ENCODE measurements at regions not wholly inside any gene's neighbourhood (a gene's known extent, or its start where the extent isn't known, plus 50 kb on each side); places are given as distances from the start of the nearest gene placed in this dataset.
"Not testable (repeated sequence)": the region's sequence is repeated elsewhere in the genome, so short reads cannot be mapped to it uniquely, and the experiment has no call there.

DNA sequence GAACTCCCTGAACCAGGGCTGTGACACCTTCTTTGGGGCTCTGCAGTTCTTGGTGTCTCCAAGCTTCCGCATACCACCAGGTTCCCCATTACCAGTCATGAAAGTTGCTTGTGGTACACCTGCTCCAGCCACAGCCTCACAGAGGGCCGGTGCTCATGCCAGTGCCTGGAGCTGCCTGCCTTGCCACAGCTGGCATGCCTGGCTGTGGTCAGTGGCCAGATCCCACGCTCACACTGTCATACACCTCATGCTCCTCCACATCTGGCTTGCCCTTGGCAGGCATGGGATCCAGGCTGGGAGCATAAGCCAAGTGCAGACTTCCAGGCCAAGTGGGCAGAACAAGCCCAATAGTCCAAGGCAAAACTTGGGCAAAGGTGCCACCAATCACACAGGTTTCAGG lies 1054.9 kb downstream of the SLITRK5 start:
- Mint-ChIP-seq H3K36me3 (no peaks in the 10 kb centered on the region), H3K27me3 (no peaks in the 10 kb centered on the region), H3K9me3 (peaks cover 5% of the 10 kb centered on the region), H3K4me3 (no peak overlapping the region), H3K4me1 (no peaks in the 10 kb centered on the region), H3K27ac (no peak overlapping the region)

DNA sequence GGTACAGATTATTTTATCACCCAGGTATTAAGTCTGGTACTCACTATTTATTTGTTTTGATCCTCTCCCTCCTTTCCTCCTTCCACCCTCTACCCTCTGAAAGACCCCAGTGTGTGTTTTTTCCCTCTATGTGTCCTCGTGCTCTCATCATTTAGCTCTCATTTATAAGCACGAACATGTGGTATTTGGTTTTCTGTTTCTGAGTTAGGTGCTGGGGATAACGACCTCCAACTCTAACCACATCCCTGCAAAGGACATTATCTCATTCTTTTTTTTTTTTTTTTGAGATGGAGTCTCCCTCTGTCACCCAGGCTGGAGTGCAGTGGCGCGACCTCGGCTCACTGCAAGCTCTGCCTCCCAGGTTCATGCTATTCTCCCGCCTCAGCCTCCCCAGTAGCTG lies 1056.1 kb downstream of the SLITRK5 start:
- not testable (repeated sequence) for H3K4me1 Mint-ChIP-seq, H3K4me3 Mint-ChIP-seq, H3K9me3 Mint-ChIP-seq, H3K27ac Mint-ChIP-seq, H3K36me3 Mint-ChIP-seq, H3K27me3 Mint-ChIP-seq

DNA sequence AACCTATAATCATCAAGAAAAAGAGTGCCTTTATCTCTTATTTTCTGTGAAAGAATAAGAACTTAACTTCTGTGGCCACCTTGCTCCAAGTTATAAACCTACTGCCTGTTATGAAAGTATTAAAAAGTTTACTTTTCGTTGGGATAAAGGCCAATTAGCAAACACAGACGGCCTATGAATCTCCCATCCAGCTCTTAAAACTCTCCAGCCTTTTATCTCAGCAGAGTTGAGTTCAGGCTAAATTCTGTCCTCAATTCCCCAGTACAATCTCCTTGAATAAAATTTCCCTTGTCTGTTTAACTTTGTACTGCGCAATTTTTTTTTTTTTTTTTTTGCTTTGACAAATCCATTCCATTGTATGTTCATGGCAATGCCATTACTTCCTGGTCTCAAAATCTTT lies 1058.4 kb downstream of the SLITRK5 start:
- Mint-ChIP-seq H3K36me3 (no peaks in the 10 kb centered on the region), H3K9me3 (peaks cover 5% of the 10 kb centered on the region), H3K27ac (no peak overlapping the region), H3K4me3 (no peak overlapping the region), H3K27me3 (no peaks in the 10 kb centered on the region), H3K4me1 (no peaks in the 10 kb centered on the region)

DNA sequence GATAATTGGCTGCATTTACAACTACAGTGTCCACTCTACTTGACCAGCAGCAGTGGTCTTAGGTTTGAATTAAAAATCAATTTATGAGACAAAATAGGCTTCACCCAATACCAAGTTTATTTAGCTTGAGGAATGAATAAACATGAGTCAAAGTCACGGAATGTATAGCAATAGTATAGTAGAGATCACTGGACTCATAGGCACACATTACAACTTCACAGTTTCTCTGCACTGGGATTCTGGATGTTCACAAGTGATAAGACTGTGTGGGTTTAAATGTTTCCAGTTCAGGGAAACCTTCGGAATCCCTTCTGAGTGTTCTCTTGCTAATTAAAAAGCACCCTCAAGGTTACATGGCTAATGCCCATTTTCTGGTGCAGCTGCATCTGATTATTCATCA lies 1064.9 kb downstream of the SLITRK5 start:
- H3K27ac Mint-ChIP-seq: no peak overlapping the region
- no peaks in the 10 kb centered on the region for H3K27me3 Mint-ChIP-seq
- no peak overlapping the region for H3K4me3 Mint-ChIP-seq
- no peaks in the 10 kb centered on the region for H3K9me3 Mint-ChIP-seq
- no peaks in the 10 kb centered on the region for H3K4me1 Mint-ChIP-seq
- H3K36me3 Mint-ChIP-seq: no peaks in the 10 kb centered on the region

DNA sequence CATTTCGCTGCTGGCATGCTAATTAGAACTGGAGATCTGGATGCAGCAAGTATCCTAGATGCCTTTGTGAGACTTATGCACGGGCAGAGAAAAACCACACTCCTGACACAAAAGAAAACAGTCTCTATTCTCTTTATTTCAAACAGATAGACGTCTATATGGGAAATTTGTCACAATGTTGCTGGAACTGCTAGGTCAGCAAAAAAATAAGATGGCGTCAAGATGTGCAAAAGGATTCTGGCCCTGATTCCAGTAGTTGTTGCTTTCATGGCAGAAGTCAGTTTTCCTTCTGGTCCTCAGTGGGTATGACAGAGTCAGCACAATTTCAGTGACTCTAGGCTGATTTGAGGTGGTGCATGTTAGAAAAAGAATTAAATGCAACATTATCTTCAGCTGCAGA lies 1068.0 kb downstream of the SLITRK5 start:
- Mint-ChIP-seq H3K27me3 (no peaks in the 10 kb centered on the region), H3K36me3 (no peaks in the 10 kb centered on the region), H3K4me3 (no peak overlapping the region), H3K4me1 (no peaks in the 10 kb centered on the region), H3K9me3 (no peaks in the 10 kb centered on the region), H3K27ac (no peak overlapping the region)

DNA sequence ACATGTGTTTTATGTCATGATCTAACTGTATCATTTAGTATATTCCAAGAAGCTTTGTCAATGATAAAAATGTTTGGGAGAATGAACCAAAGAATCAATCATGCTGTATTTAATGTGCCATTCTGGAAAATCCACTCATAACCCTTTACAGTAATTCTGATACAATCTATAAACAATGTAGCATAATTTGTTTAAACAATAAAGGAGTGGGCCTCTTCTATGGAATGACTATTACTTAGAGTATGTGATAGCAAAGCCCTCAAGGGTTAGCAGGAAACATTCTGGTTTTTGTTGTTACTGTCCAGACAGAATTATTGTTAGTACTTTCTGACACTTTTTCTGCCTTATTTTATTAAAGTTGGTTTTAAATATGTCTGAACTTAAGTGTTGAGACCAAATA lies 1073.1 kb downstream of the SLITRK5 start:
- no peaks in the 10 kb centered on the region for H3K4me1 Mint-ChIP-seq
- H3K27me3 Mint-ChIP-seq: no peaks in the 10 kb centered on the region
- no peaks in the 10 kb centered on the region for H3K9me3 Mint-ChIP-seq
- H3K36me3 Mint-ChIP-seq: no peaks in the 10 kb centered on the region
- no peak overlapping the region for H3K27ac Mint-ChIP-seq
- H3K4me3 Mint-ChIP-seq: no peak overlapping the region

DNA sequence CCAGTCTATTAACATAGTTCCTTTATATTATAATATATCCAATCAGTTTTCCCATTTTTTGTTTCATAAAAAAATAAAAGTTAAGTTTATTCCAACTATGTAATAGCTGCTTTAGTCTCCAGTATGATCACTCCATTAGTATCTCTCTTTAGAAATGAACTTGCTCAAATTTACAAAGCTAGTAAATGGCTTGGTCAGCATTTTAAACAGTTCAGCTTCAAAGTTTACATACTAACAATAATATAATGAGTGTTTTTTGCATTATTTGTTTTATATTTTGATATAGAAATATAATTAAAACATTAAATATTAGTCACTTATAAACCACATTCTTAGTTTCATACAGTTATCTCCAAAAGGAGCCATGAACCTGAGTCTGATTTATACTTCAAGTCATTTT lies 1073.8 kb downstream of the SLITRK5 start:
- H3K4me1 Mint-ChIP-seq: no peaks in the 10 kb centered on the region
- H3K27ac Mint-ChIP-seq: no peak overlapping the region
- H3K36me3 Mint-ChIP-seq: no peaks in the 10 kb centered on the region

DNA sequence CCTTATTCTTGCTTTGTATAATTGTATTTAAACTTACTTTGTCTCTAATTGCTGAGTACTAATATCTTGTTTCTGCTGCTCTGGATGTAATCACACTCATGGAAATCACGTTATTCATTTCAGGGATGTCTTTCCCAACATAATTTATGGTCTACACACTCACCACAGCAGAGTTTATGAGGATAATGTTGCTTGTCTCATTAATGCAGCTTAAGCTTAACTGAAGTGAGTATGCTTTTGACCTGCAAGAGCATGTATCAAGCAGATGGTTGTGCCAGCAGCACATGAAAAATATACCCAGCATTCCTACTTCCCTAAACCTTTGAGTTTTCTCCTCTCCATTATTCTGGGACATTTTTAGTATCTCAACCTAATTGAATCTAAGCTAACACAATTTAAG lies 1080.9 kb downstream of the SLITRK5 start:
- Mint-ChIP-seq H3K4me3 (no peak overlapping the region), H3K4me1 (no peaks in the 10 kb centered on the region), H3K27me3 (no peaks in the 10 kb centered on the region), H3K36me3 (no peaks in the 10 kb centered on the region), H3K9me3 (no peaks in the 10 kb centered on the region), H3K27ac (no peak overlapping the region)

More for the DNA sequence above, 1073.8 kb downstream of the SLITRK5 start:
- H3K4me3 Mint-ChIP-seq: no peak overlapping the region
- H3K9me3 Mint-ChIP-seq: no peaks in the 10 kb centered on the region
- H3K27me3 Mint-ChIP-seq: no peaks in the 10 kb centered on the region

DNA sequence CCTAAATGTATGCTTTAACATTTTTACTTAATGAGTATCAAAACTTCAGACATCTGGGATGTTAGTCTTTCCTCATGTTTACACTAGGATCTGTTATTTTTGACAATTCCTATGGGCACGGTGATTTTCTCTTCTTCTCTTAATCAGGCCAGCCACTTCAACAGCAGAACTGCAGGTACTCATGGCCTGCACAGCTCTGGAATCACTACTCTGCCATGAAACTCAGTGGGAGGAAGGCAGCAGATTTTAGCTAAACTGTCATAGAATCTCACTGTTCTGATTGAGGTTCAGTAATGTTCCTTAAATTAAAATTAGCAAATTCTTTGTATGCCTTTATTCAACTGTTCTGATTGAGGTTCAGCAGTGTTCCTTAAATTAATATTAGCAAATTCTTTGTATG lies 1083.0 kb downstream of the SLITRK5 start:
- H3K9me3 Mint-ChIP-seq: peaks cover 8% of the 10 kb centered on the region
- no peaks in the 10 kb centered on the region for H3K4me1 Mint-ChIP-seq
- no peaks in the 10 kb centered on the region for H3K27me3 Mint-ChIP-seq
- no peak overlapping the region for H3K27ac Mint-ChIP-seq
- no peak overlapping the region for H3K4me3 Mint-ChIP-seq
- H3K36me3 Mint-ChIP-seq: no peaks in the 10 kb centered on the region

DNA sequence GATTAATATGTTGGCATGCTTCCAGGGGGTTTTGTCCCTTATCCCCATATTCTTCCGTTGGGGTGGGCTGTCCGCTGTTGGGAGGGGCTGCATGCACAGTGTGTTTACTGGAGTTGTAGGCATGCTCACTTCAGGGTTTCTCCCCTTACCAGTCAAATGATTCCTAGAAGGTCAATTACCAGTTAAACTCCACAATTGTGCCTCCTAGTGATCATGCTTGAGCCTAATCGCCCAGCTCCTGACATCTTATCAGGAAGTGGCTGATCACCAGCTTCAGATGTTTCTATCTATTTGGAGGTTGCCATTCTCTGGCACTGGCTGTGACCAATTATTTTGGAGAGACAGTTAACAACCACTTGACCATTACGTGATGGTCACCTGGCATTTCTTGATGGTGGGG lies 1090.0 kb downstream of the SLITRK5 start:
- Mint-ChIP-seq H3K4me1 (no peaks in the 10 kb centered on the region), H3K36me3 (no peaks in the 10 kb centered on the region), H3K9me3 (peaks cover 8% of the 10 kb centered on the region), H3K4me3 (no peak overlapping the region), H3K27ac (no peak overlapping the region), H3K27me3 (no peaks in the 10 kb centered on the region)

DNA sequence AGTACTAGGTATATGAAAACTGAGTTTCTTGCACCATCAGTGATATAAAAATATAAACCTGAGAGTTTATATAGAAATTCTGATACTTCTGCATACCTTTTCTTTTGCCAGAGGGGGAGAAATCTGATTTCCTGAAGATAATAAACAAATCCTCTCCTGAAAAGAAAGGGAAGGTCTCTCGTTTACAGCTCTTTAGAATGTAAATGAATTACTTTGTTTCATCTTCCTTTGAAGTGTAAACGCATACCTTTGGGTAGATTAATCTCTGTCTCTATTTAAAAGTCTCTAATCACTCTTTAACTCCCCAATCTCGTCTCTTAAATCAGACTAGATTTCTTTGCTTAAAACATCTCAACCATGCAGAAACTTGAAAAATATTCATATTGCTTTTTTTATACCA lies 1092.9 kb downstream of the SLITRK5 start:
- Mint-ChIP-seq H3K27ac (no peak overlapping the region), H3K4me1 (no peaks in the 10 kb centered on the region), H3K9me3 (peaks cover 7% of the 10 kb centered on the region), H3K36me3 (no peaks in the 10 kb centered on the region), H3K4me3 (no peak overlapping the region), H3K27me3 (no peaks in the 10 kb centered on the region)

DNA sequence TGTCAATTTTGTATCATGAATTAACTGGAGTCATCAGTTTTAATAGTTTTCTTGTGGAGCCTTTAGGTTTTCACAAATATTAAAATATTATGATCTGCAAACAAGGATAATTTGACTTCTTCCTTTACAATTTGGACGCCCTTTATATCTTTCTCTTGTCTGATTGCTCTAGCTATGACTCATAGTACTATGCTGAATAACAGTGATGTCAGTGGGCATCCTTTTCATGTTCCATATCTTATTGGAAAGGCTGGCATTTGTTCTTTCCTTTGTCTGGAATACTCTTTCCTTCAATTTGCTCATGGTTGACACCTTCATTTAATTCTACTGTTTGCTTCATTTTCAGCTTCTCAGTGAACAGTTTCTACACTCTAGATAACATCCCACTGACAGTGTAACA lies 1129.3 kb downstream of the SLITRK5 start:
- no peak overlapping the region for H3K27ac Mint-ChIP-seq
- H3K4me3 Mint-ChIP-seq: no peak overlapping the region
- no peaks in the 10 kb centered on the region for H3K36me3 Mint-ChIP-seq
- H3K27me3 Mint-ChIP-seq: no peaks in the 10 kb centered on the region
- H3K9me3 Mint-ChIP-seq: no peaks in the 10 kb centered on the region
- H3K4me1 Mint-ChIP-seq: no peaks in the 10 kb centered on the region

DNA sequence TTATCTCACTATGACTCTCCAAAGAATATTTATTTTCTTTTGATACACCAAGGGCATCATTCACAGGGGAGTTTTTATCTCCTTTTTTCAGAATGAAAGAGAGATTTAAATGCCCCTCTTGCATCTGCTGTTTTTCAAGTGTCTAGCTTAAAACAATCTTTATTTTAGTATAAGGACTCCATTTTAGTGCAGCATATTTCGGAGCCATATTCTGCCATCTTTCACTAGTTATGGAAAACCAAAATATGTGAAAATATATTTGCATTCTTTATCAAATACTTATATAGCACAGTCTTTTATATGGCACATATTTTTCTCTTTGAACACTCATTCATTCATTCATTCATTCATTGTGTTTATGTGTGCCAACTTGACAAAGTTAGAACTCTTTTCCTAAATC lies 1130.2 kb downstream of the SLITRK5 start:
- Mint-ChIP-seq H3K9me3 (no peaks in the 10 kb centered on the region), H3K4me3 (no peak overlapping the region), H3K27me3 (no peaks in the 10 kb centered on the region), H3K27ac (no peak overlapping the region), H3K4me1 (no peaks in the 10 kb centered on the region), H3K36me3 (no peaks in the 10 kb centered on the region)

DNA sequence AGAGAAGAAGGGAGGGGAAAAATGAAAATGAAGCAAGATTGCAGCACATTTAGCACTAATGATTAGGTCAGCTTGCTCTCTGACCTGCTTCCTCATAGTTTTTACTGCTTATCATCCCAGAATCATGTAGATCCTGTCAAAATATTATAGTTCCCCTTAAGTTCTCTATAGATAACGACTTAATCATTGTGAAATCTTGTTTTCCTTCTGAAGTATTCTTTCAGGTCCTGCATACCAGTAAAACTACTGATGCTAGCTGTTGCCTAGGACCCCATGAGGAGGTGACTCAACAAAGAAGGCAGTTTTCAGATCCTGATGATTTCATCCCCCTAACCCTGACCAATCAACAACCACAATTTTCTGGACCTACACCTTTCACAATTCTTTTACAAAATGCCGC lies 1131.7 kb downstream of the SLITRK5 start:
- H3K36me3 Mint-ChIP-seq: no peaks in the 10 kb centered on the region
- no peaks in the 10 kb centered on the region for H3K9me3 Mint-ChIP-seq
- no peaks in the 10 kb centered on the region for H3K4me1 Mint-ChIP-seq
- H3K27ac Mint-ChIP-seq: no peak overlapping the region
- H3K27me3 Mint-ChIP-seq: no peaks in the 10 kb centered on the region
- no peak overlapping the region for H3K4me3 Mint-ChIP-seq

DNA sequence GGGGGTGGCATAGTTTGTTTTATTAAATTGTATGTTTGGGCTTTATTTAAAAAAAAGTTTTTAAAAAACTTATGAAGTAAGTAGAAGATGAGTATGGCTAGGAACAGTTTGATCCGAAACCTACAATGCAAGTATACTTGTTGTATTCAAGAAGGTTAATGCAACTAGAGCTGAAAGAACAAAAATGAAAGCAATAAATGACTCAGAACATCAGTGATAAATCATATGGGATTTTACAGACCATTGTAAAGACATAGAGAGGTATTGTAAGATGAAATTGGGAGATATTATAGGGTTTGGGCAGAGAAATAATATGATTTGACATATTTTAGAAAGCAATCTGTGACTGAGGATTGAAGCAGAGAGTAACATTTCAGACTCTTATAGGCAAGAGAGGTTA lies 1135.3 kb downstream of the SLITRK5 start:
- H3K27ac Mint-ChIP-seq: no peak overlapping the region
- H3K36me3 Mint-ChIP-seq: no peaks in the 10 kb centered on the region
- no peaks in the 10 kb centered on the region for H3K9me3 Mint-ChIP-seq
- no peaks in the 10 kb centered on the region for H3K27me3 Mint-ChIP-seq
- H3K4me1 Mint-ChIP-seq: no peaks in the 10 kb centered on the region
- H3K4me3 Mint-ChIP-seq: no peak overlapping the region

DNA sequence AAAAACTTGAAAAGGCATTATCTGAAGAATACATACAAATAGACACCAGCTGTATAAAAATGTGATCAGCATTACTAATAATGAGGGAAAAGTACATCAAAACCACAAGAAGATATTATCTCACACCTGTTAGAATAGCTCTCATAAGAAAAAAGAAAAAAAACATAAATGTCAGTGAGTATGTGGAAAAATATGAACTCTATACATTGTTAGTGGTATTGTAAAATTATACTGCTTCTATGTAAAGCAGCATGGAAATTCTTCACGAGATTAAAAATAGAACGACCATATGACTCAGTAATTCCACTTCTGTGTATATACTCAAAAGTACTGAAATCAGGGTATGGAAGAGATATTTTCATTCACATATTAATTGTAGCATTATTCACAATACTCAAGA lies 1146.4 kb downstream of the SLITRK5 start:
- H3K27ac Mint-ChIP-seq: no peak overlapping the region
- no peak overlapping the region for H3K4me3 Mint-ChIP-seq
- H3K4me1 Mint-ChIP-seq: no peaks in the 10 kb centered on the region
- H3K27me3 Mint-ChIP-seq: no peaks in the 10 kb centered on the region
- peaks cover 11% of the 10 kb centered on the region for H3K9me3 Mint-ChIP-seq
- no peaks in the 10 kb centered on the region for H3K36me3 Mint-ChIP-seq

DNA sequence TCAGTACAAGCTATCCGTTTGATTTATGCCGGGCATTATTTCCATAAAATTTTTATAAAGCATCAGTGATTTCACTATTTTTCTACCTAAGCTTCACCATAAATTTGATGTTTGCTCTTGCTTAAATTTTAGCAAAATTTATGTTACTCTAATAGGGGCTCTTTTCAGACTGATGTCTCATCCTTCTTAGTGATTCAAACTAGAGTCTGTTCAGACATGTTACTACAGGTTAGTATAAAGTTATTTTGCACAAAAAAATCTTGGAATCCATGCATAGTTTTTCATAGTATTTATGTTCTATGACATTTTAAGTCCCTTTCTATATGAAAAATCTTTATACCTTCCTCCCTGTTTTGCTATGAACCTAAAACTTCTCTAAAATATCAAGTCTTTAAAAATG lies 1151.9 kb downstream of the SLITRK5 start:
- Mint-ChIP-seq H3K27me3 (no peaks in the 10 kb centered on the region), H3K36me3 (no peaks in the 10 kb centered on the region), H3K9me3 (no peaks in the 10 kb centered on the region)

DNA sequence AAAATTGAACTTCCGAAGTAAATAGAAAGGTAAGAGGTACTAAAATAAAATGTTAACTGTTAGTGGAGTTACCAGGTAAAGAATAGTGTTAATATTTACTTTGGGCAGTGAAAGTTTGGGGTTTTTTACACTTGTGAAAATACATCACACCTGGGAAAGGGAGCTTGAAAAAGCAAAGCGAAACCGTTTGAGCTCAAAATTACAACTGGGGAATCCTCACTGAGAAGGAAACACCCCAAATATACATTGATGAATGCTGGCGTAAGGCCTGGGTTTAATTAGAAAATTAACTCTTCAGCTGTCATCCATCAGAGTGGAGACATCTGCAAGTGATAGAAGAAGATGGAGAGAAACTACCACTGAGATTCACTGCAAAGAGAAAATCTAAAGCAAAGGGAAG lies 1153.0 kb downstream of the SLITRK5 start:
- Mint-ChIP-seq H3K4me1 (no peaks in the 10 kb centered on the region), H3K36me3 (no peaks in the 10 kb centered on the region), H3K9me3 (no peaks in the 10 kb centered on the region), H3K27ac (no peak overlapping the region), H3K4me3 (no peak overlapping the region), H3K27me3 (no peaks in the 10 kb centered on the region)

More for the DNA sequence above, 1151.9 kb downstream of the SLITRK5 start:
- H3K4me3 Mint-ChIP-seq: no peak overlapping the region
- no peaks in the 10 kb centered on the region for H3K4me1 Mint-ChIP-seq
- no peak overlapping the region for H3K27ac Mint-ChIP-seq

Measured in activated naive CD4-positive, alpha-beta T cell treated with anti-CD3 and anti-CD28 coated beads, Interleukin-2, amount 50 U/mL, for 24 hours (primary cell).